Germinal center (tissue), 1 donor: ENCODE measurements at regions not wholly inside any gene's neighbourhood (a gene's known extent, or its start where the extent isn't known, plus 50 kb on each side); places are given as distances from the start of the nearest gene placed in this dataset.

Experiments used
- DNase-seq: peaks from one replicate; pipeline ENCODE4 v3.0.0; 2012; ENCODE audit warnings: mixed read lengths, low spot score

GRCh38 chr1:38394303-38394702 is 347.7 kb upstream of the POU3F1 start:
- DNase-seq: no peak

- DNase-seq: no peak
Observed at GRCh38 chr1:38392861-38393260, 346.3 kb upstream of the POU3F1 start.

- DNase-seq: no peak
Observed at GRCh38 chr1:38381256-38381655, 334.7 kb upstream of the POU3F1 start.

- no peak for DNase-seq
Observed at GRCh38 chr1:38376577-38376976, 330.0 kb upstream of the POU3F1 start.

- no peak for DNase-seq
Observed at GRCh38 chr1:38375035-38375434, 328.4 kb upstream of the POU3F1 start.

- no peak for DNase-seq
Observed at GRCh38 chr1:38371505-38371844, 324.9 kb upstream of the POU3F1 start.

- no peak for DNase-seq
Observed at GRCh38 chr1:38370716-38371504, 324.3 kb upstream of the POU3F1 start.

GRCh38 chr1:38365242-38365641 is 318.6 kb upstream of the POU3F1 start:
- no peak for DNase-seq

GRCh38 chr1:38361566-38361965 is 315.0 kb upstream of the POU3F1 start:
- DNase-seq: no peak

- no peak for DNase-seq
Observed at GRCh38 chr1:38360807-38361206, 314.2 kb upstream of the POU3F1 start.

- DNase-seq: no peak
Observed at GRCh38 chr1:38353956-38354355, 307.4 kb upstream of the POU3F1 start.

- DNase-seq: no peak
Observed at GRCh38 chr1:38352869-38353268, 306.3 kb upstream of the POU3F1 start.

- DNase-seq: no peak
Observed at GRCh38 chr1:38347446-38348175, 301.0 kb upstream of the POU3F1 start.

- DNase-seq: no peak
Observed at GRCh38 chr1:38344716-38345115, 298.1 kb upstream of the POU3F1 start.

GRCh38 chr1:38341694-38342093 is 295.1 kb upstream of the POU3F1 start:
- no peak for DNase-seq

GRCh38 chr1:38340409-38340808 is 293.8 kb upstream of the POU3F1 start:
- no peak for DNase-seq

GRCh38 chr1:38337711-38338110 is 291.1 kb upstream of the POU3F1 start:
- DNase-seq: no peak

- no peak for DNase-seq
Observed at GRCh38 chr1:38336961-38337360, 290.4 kb upstream of the POU3F1 start.

- no peak for DNase-seq
Observed at GRCh38 chr1:38336301-38336923, 289.8 kb upstream of the POU3F1 start.

- no peak for DNase-seq
Observed at GRCh38 chr1:38334930-38335592, 288.5 kb upstream of the POU3F1 start.

GRCh38 chr1:38332649-38333310 is 286.2 kb upstream of the POU3F1 start:
- no peak for DNase-seq
